ENCODE measurements at regions not wholly inside any gene's neighbourhood (a gene's known extent, or its start where the extent isn't known, plus 50 kb on each side); places are given as distances from the start of the nearest gene placed in this dataset.

- no peak for TF ChIP-seq POLR2A (IDR thresholded peaks at IDR 0.05)
- no peak for TF ChIP-seq CTCF (IDR thresholded peaks at IDR 0.05)
- no peak for DNase-seq
- WGBS (ENCODE audit: insufficient coverage, low coverage, low lambda C conversion rate, missing lambda C conversion rate), result 71% methylated on average over 5 of the region's 5 CpGs
- Histone ChIP-seq H3K9me3 (no peaks in the 10 kb centered on the region), H3K36me3 (no peaks in the 10 kb centered on the region), H3K4me1 (no peaks in the 10 kb centered on the region), H3K4me3 (no peak overlapping the region), H3K27ac (no peak overlapping the region), H3K27me3 (no peaks in the 10 kb centered on the region)
- no peak for ATAC-seq
- intact Hi-C loops (cut with DNase I), result no loop called here
These were observed 268.3 kb upstream of the SEL1L start for GRCh38 chr14:81801921-81802320.

DNA sequence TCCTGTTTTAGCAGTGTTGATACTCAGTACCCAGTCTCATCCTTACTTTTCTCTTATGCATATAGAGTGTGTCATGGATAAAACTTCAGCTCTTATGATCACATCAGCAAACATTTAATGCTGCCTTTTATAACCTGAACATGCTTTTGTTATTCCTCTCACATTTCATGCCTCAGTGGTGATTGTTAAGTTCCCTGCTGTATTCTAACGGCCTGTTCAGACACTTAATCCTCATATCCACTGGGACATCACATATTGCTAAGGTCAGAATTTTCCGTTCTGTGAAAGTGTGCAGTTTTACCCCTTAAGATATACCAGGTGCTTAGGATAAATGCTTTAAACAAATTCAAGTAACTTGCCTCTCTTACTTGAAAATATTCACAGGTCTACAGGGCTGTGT, 268.7 kb upstream of the SEL1L start:
- Histone ChIP-seq H3K4me1 (no peaks in the 10 kb centered on the region), H3K36me3 (no peaks in the 10 kb centered on the region), H3K27me3 (no peaks in the 10 kb centered on the region), H3K4me3 (no peak overlapping the region), H3K27ac (no peak overlapping the region), H3K9me3 (no peaks in the 10 kb centered on the region)
- ATAC-seq (no peak), DNase-seq (no peak)
- 39% methylated on average over 2 of the region's 2 CpGs for WGBS (ENCODE audit: insufficient coverage, low coverage, low lambda C conversion rate, missing lambda C conversion rate)
- intact Hi-C loops (cut with DNase I), result no loop called here
- TF ChIP-seq CTCF (IDR thresholded peaks at IDR 0.05) (no peak), POLR2A (IDR thresholded peaks at IDR 0.05) (no peak)

- no peak for DNase-seq
- no peaks in the 10 kb centered on the region for H3K36me3 ChIP-seq
- intact Hi-C loops (cut with DNase I), result no loop called here
- no peak for ATAC-seq
- no peak overlapping the region for H3K4me3 ChIP-seq
- no peak for TF ChIP-seq POLR2A (IDR thresholded peaks at IDR 0.05)
- TF ChIP-seq CTCF (IDR thresholded peaks at IDR 0.05), result no peak
- 39% methylated on average over 2 of the region's 2 CpGs for WGBS (ENCODE audit: insufficient coverage, low coverage, low lambda C conversion rate, missing lambda C conversion rate)
- H3K4me1 ChIP-seq, result no peaks in the 10 kb centered on the region
- no peaks in the 10 kb centered on the region for H3K9me3 ChIP-seq
- H3K27ac ChIP-seq, result no peak overlapping the region
- no peaks in the 10 kb centered on the region for H3K27me3 ChIP-seq
These were observed 272.1 kb upstream of the SEL1L start for GRCh38 chr14:81805785-81806184.

DNA sequence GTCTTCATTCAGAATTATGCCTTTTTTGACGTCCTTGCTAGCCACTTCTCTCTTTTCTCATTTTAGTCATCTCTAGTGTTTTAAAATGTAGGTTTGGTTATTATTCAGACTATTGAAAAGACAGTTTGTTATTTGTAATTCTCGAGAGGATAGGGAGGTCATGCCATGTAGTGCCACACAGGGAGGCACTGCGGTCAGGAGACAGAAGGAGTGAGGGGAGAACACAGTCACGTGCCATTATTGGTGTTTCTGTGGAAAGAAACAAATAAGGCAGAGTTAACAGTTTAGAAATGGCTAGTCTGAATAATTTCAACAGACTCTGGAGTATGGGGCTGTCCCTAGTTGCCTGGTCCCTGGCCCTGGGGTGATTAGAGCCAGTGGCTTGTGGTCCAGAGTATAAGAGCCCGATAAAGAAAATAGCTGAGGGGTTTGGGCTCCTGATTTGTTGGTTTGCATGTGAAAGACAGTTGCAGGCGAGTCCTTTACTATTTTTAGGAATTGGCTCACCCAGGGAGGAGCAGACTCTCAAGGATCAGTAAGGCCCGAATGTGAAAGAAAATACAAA, 278.1 kb upstream of the SEL1L start:
- Histone ChIP-seq H3K36me3 (no peaks in the 10 kb centered on the region), H3K4me1 (no peaks in the 10 kb centered on the region), H3K9me3 (no peaks in the 10 kb centered on the region), H3K4me3 (no peak overlapping the region), H3K27me3 (no peaks in the 10 kb centered on the region), H3K27ac (no peak overlapping the region)
- ATAC-seq, result no peak
- DNase-seq, result no peak
- 48% methylated on average over 7 of the region's 7 CpGs for WGBS (ENCODE audit: insufficient coverage, low coverage, low lambda C conversion rate, missing lambda C conversion rate)
- intact Hi-C loops (cut with DNase I), result no loop called here
- no peak for TF ChIP-seq CTCF (IDR thresholded peaks at IDR 0.05)
- no peak for TF ChIP-seq POLR2A (IDR thresholded peaks at IDR 0.05)

- H3K27ac ChIP-seq, result no peak overlapping the region
- H3K4me3 ChIP-seq, result no peak overlapping the region
- H3K36me3 ChIP-seq, result no peaks in the 10 kb centered on the region
- H3K4me1 ChIP-seq, result peaks cover 0 to 11% (median 4%) of the 10 kb centered on the region in 4 donors
- DNase-seq (no peak), ATAC-seq (no peak)
- intact Hi-C loops (cut with DNase I), result no loop called here
- no peaks in the 10 kb centered on the region for H3K27me3 ChIP-seq
- TF ChIP-seq CTCF (IDR thresholded peaks at IDR 0.05) (no peak), POLR2A (IDR thresholded peaks at IDR 0.05) (no peak)
- 33% methylated on average over 1 of the region's 1 CpG for WGBS (ENCODE audit: insufficient coverage, low coverage, low lambda C conversion rate, missing lambda C conversion rate)
- no peaks in the 10 kb centered on the region for H3K9me3 ChIP-seq
These were observed 284.6 kb upstream of the SEL1L start for GRCh38 chr14:81818271-81818670.
